ENCODE measurements at regions not wholly inside any gene's neighbourhood (a gene's known extent, or its start where the extent isn't known, plus 50 kb on each side); places are given as distances from the start of the nearest gene placed in this dataset.

GRCh38 chr7:80278737-80279136 lies 144.1 kb downstream of the GNAI1 start:
- TF ChIP-seq EZH2 (IDR thresholded peaks at IDR 0.05; ENCODE audit: insufficient read depth, low read length) = no peak
- no peak for TF ChIP-seq CTCF (IDR thresholded peaks at IDR 0.05; ENCODE audit: insufficient read depth, low read depth, low read length)

All from astrocyte (in vitro differentiated cells and primary cell).